ENCODE measurements at regions not wholly inside any gene's neighbourhood (a gene's known extent, or its start where the extent isn't known, plus 50 kb on each side); places are given as distances from the start of the nearest gene placed in this dataset.

GRCh38 chrX:43083016-43083415, 305.1 kb upstream of the PPP1R2C start:
- H4K91ac ChIP-seq (ENCODE audit: low read depth, low read length), result no peak overlapping the region
- no peak overlapping the region for H3K4me2 ChIP-seq (ENCODE audit: low read length)
- H3K27ac ChIP-seq (ENCODE audit: low read depth, low read length), result no peak overlapping the region
- H3K4ac ChIP-seq (ENCODE audit: low read depth, low read length), result no peak overlapping the region
- H3K14ac ChIP-seq (ENCODE audit: low read length), result no peak overlapping the region
- H3K18ac ChIP-seq (ENCODE audit: low read length), result no peak overlapping the region
- H2BK120ac ChIP-seq (ENCODE audit: insufficient read depth, low read length, poor library complexity), result no peak overlapping the region
- H3K79me2 ChIP-seq (ENCODE audit: control insufficient read depth, insufficient read depth, low read length, poor library complexity), result no peaks in the 10 kb centered on the region
- WGBS (ENCODE audit: extremely low coverage, insufficient coverage, insufficient read length), result no CpG with 5 or more reads among the region's 1 CpG
- no peak overlapping the region for H3K9ac ChIP-seq (ENCODE audit: low read length)
- H2AK5ac ChIP-seq (ENCODE audit: low read length), result no peak overlapping the region
- no peak overlapping the region for H4K12ac ChIP-seq (ENCODE audit: low read depth, low read length)
- H4K8ac ChIP-seq (ENCODE audit: low read depth, low read length), result no peak overlapping the region
- H3K36me3 ChIP-seq (ENCODE audit: control insufficient read depth in 1 of 2, insufficient read depth in 2 of 2, low read length in 2 of 2), result no peaks in the 10 kb centered on the region
- H2BK12ac ChIP-seq (ENCODE audit: low read length), result no peak overlapping the region
- H3K4me1 ChIP-seq (ENCODE audit: control insufficient read depth in 1 of 2, insufficient read depth in 2 of 2, low read length in 2 of 2), result no peaks in the 10 kb centered on the region
- H3K27me3 ChIP-seq (ENCODE audit: insufficient read depth, low read length), result no peaks in the 10 kb centered on the region
- H3K79me1 ChIP-seq (ENCODE audit: low read length), result peaks cover 2% of the 10 kb centered on the region
- no peak overlapping the region for H3K23ac ChIP-seq (ENCODE audit: low read length)
- no peak overlapping the region for H3K4me3 ChIP-seq (ENCODE audit: low read depth, low read length)
- DNase-seq, result no peak
- H2AFZ ChIP-seq (ENCODE audit: insufficient read depth, low read length, poor library complexity), result no peak overlapping the region
- H3K9me3 ChIP-seq (ENCODE audit: insufficient read depth, low read depth, low read length), result no peaks in the 10 kb centered on the region
- H2BK5ac ChIP-seq (ENCODE audit: low read depth, low read length, poor library complexity), result no peak overlapping the region

GRCh38 chrX:43087830-43088229, 309.9 kb upstream of the PPP1R2C start:
- Histone ChIP-seq H2BK12ac (ENCODE audit: low read length) (no peak overlapping the region), H3K4me2 (ENCODE audit: low read length) (no peak overlapping the region), H2BK120ac (ENCODE audit: insufficient read depth, low read length, poor library complexity) (no peak overlapping the region), H3K9ac (ENCODE audit: low read length) (no peak overlapping the region), H2BK5ac (ENCODE audit: low read depth, low read length, poor library complexity) (no peak overlapping the region), H4K12ac (ENCODE audit: low read depth, low read length) (no peak overlapping the region), H3K27ac (ENCODE audit: low read depth, low read length) (no peak overlapping the region), H3K79me1 (ENCODE audit: low read length) (peaks cover 6% of the 10 kb centered on the region), H4K91ac (ENCODE audit: low read depth, low read length) (no peak overlapping the region), H3K18ac (ENCODE audit: low read length) (no peak overlapping the region), H3K4me3 (ENCODE audit: low read depth, low read length) (no peak overlapping the region), H3K14ac (ENCODE audit: low read length) (no peak overlapping the region), H3K23ac (ENCODE audit: low read length) (no peak overlapping the region), H3K79me2 (ENCODE audit: control insufficient read depth, insufficient read depth, low read length, poor library complexity) (no peaks in the 10 kb centered on the region), H3K4me1 (ENCODE audit: control insufficient read depth in 1 of 2, insufficient read depth in 2 of 2, low read length in 2 of 2) (no peaks in the 10 kb centered on the region), H3K9me3 (ENCODE audit: insufficient read depth, low read depth, low read length) (no peaks in the 10 kb centered on the region), H2AFZ (ENCODE audit: insufficient read depth, low read length, poor library complexity) (no peak overlapping the region), H3K27me3 (ENCODE audit: insufficient read depth, low read length) (no peaks in the 10 kb centered on the region), H3K36me3 (ENCODE audit: control insufficient read depth in 1 of 2, insufficient read depth in 2 of 2, low read length in 2 of 2) (no peaks in the 10 kb centered on the region), H2AK5ac (ENCODE audit: low read length) (no peak overlapping the region), H3K4ac (ENCODE audit: low read depth, low read length) (no peak overlapping the region), H4K8ac (ENCODE audit: low read depth, low read length) (no peak overlapping the region)
- no peak for DNase-seq

GRCh38 chrX:43096830-43097229, 318.9 kb upstream of the PPP1R2C start:
- no peak overlapping the region for H3K4me2 ChIP-seq (ENCODE audit: low read length)
- H3K27ac ChIP-seq (ENCODE audit: low read depth, low read length), result no peak overlapping the region
- no peak for DNase-seq
- no peaks in the 10 kb centered on the region for H3K27me3 ChIP-seq (ENCODE audit: insufficient read depth, low read length)
- no peaks in the 10 kb centered on the region for H3K79me1 ChIP-seq (ENCODE audit: low read length)
- WGBS (ENCODE audit: extremely low coverage, insufficient coverage, insufficient read length), result no CpG with 5 or more reads among the region's 2 CpGs
- no peak overlapping the region for H3K23ac ChIP-seq (ENCODE audit: low read length)
- no peak overlapping the region for H3K18ac ChIP-seq (ENCODE audit: low read length)
- no peak overlapping the region for H3K4me3 ChIP-seq (ENCODE audit: low read depth, low read length)
- H3K14ac ChIP-seq (ENCODE audit: low read length), result no peak overlapping the region
- H4K12ac ChIP-seq (ENCODE audit: low read depth, low read length), result no peak overlapping the region
- H2BK120ac ChIP-seq (ENCODE audit: insufficient read depth, low read length, poor library complexity), result no peak overlapping the region
- no peak overlapping the region for H2AFZ ChIP-seq (ENCODE audit: insufficient read depth, low read length, poor library complexity)
- H3K9me3 ChIP-seq (ENCODE audit: insufficient read depth, low read depth, low read length), result no peaks in the 10 kb centered on the region
- no peak overlapping the region for H4K8ac ChIP-seq (ENCODE audit: low read depth, low read length)
- no peak overlapping the region for H4K91ac ChIP-seq (ENCODE audit: low read depth, low read length)
- no peak overlapping the region for H2AK5ac ChIP-seq (ENCODE audit: low read length)
- H3K79me2 ChIP-seq (ENCODE audit: control insufficient read depth, insufficient read depth, low read length, poor library complexity), result no peaks in the 10 kb centered on the region
- no peak overlapping the region for H2BK5ac ChIP-seq (ENCODE audit: low read depth, low read length, poor library complexity)
- H3K9ac ChIP-seq (ENCODE audit: low read length), result no peak overlapping the region
- no peaks in the 10 kb centered on the region for H3K4me1 ChIP-seq (ENCODE audit: control insufficient read depth in 1 of 2, insufficient read depth in 2 of 2, low read length in 2 of 2)
- no peak overlapping the region for H3K4ac ChIP-seq (ENCODE audit: low read depth, low read length)
- H2BK12ac ChIP-seq (ENCODE audit: low read length), result no peak overlapping the region
- no peaks in the 10 kb centered on the region for H3K36me3 ChIP-seq (ENCODE audit: control insufficient read depth in 1 of 2, insufficient read depth in 2 of 2, low read length in 2 of 2)

- no peak overlapping the region for H4K91ac ChIP-seq (ENCODE audit: low read depth, low read length)
Measured at GRCh38 chrX:43106009-43106408, 328.0 kb upstream of the PPP1R2C start.

More at GRCh38 chrX:43106009-43106408, 328.0 kb upstream of the PPP1R2C start:
- Histone ChIP-seq H3K4me2 (ENCODE audit: low read length) (no peak overlapping the region), H2BK120ac (ENCODE audit: insufficient read depth, low read length, poor library complexity) (no peak overlapping the region), H3K18ac (ENCODE audit: low read length) (no peak overlapping the region), H3K4me1 (ENCODE audit: control insufficient read depth in 1 of 2, insufficient read depth in 2 of 2, low read length in 2 of 2) (no peaks in the 10 kb centered on the region), H3K4ac (ENCODE audit: low read depth, low read length) (no peak overlapping the region), H3K79me2 (ENCODE audit: control insufficient read depth, insufficient read depth, low read length, poor library complexity) (no peaks in the 10 kb centered on the region), H3K9ac (ENCODE audit: low read length) (no peak overlapping the region), H3K14ac (ENCODE audit: low read length) (no peak overlapping the region), H2AK5ac (ENCODE audit: low read length) (no peak overlapping the region), H3K79me1 (ENCODE audit: low read length) (no peaks in the 10 kb centered on the region), H3K36me3 (ENCODE audit: control insufficient read depth in 1 of 2, insufficient read depth in 2 of 2, low read length in 2 of 2) (no peaks in the 10 kb centered on the region), H3K9me3 (ENCODE audit: insufficient read depth, low read depth, low read length) (no peaks in the 10 kb centered on the region), H2AFZ (ENCODE audit: insufficient read depth, low read length, poor library complexity) (no peak overlapping the region), H4K12ac (ENCODE audit: low read depth, low read length) (no peak overlapping the region), H4K8ac (ENCODE audit: low read depth, low read length) (no peak overlapping the region), H2BK5ac (ENCODE audit: low read depth, low read length, poor library complexity) (no peak overlapping the region), H3K27me3 (ENCODE audit: insufficient read depth, low read length) (no peaks in the 10 kb centered on the region), H3K4me3 (ENCODE audit: low read depth, low read length) (no peak overlapping the region), H3K23ac (ENCODE audit: low read length) (no peak overlapping the region), H2BK12ac (ENCODE audit: low read length) (no peak overlapping the region), H3K27ac (ENCODE audit: low read depth, low read length) (no peak overlapping the region)
- no peak for DNase-seq
- WGBS (ENCODE audit: extremely low coverage, insufficient coverage, insufficient read length), result no CpG with 5 or more reads among the region's 5 CpGs

Data from trophoblast cell (in vitro differentiated cells and primary cell).